ENCODE measurements at regions not wholly inside any gene's neighbourhood (a gene's known extent, or its start where the extent isn't known, plus 50 kb on each side); places are given as distances from the start of the nearest gene placed in this dataset.

- TF ChIP-seq CTCF (IDR thresholded peaks at IDR 0.05; ENCODE audit: insufficient read depth, low read depth, low read length, missing control alignments), result no peak
- no peak for DNase-seq (ENCODE audit: low read depth)
- H3K4me3 ChIP-seq (ENCODE audit: low read depth, low read length), result no peak overlapping the region
Measured at GRCh38 chr18:70453058-70453775, 164.4 kb downstream of the SOCS6 start.

GRCh38 chr18:70452501-70452900, 163.7 kb downstream of the SOCS6 start:
- no peak overlapping the region for H3K4me3 ChIP-seq (ENCODE audit: low read depth, low read length)
- DNase-seq (ENCODE audit: low read depth), result no peak
- TF ChIP-seq CTCF (IDR thresholded peaks at IDR 0.05; ENCODE audit: insufficient read depth, low read depth, low read length, missing control alignments), result no peak

- TF ChIP-seq CTCF (IDR thresholded peaks at IDR 0.05; ENCODE audit: insufficient read depth, low read depth, low read length, missing control alignments), result peak; percentile 20
- DNase-seq (ENCODE audit: low read depth), result peak; percentile 11
- no peak overlapping the region for H3K4me3 ChIP-seq (ENCODE audit: low read depth, low read length)
Measured at GRCh38 chr18:70450426-70451253, 161.8 kb downstream of the SOCS6 start.

GRCh38 chr18:70448588-70448987, 159.7 kb downstream of the SOCS6 start:
- H3K4me3 ChIP-seq (ENCODE audit: low read depth, low read length), result no peak overlapping the region
- DNase-seq (ENCODE audit: low read depth), result no peak
- no peak for TF ChIP-seq CTCF (IDR thresholded peaks at IDR 0.05; ENCODE audit: insufficient read depth, low read depth, low read length, missing control alignments)

GRCh38 chr18:70446063-70446462, 157.2 kb downstream of the SOCS6 start:
- H3K4me3 ChIP-seq (ENCODE audit: low read depth, low read length), result no peak overlapping the region
- no peak for TF ChIP-seq CTCF (IDR thresholded peaks at IDR 0.05; ENCODE audit: insufficient read depth, low read depth, low read length, missing control alignments)
- DNase-seq (ENCODE audit: low read depth), result no peak

DNA sequence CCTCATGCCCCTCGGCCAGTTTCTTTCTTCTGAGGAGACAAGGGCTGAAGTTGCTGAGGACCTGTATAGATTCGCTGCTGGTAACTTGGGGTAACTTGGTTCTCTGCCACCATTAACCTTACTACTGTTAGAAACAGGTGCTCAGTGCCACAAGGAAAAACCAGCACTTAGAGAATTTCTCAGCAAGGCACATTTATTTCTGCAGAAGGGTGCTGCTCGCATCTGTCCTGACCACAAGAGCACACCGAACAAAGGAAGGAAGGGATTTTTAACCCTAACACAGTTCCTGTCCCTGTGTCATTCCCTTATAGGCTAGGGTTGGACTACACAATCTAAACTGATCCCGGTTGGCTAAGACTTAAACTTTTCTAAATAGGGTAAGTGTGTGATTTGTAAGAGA, 154.1 kb downstream of the SOCS6 start:
- H3K4me3 ChIP-seq (ENCODE audit: low read depth, low read length), result no peak overlapping the region
- DNase-seq (ENCODE audit: low read depth), result no peak
- TF ChIP-seq CTCF (IDR thresholded peaks at IDR 0.05; ENCODE audit: insufficient read depth, low read depth, low read length, missing control alignments), result no peak

All from GM12865 (cell line).